ENCODE measurements at regions not wholly inside any gene's neighbourhood (a gene's known extent, or its start where the extent isn't known, plus 50 kb on each side); places are given as distances from the start of the nearest gene placed in this dataset.

DNA sequence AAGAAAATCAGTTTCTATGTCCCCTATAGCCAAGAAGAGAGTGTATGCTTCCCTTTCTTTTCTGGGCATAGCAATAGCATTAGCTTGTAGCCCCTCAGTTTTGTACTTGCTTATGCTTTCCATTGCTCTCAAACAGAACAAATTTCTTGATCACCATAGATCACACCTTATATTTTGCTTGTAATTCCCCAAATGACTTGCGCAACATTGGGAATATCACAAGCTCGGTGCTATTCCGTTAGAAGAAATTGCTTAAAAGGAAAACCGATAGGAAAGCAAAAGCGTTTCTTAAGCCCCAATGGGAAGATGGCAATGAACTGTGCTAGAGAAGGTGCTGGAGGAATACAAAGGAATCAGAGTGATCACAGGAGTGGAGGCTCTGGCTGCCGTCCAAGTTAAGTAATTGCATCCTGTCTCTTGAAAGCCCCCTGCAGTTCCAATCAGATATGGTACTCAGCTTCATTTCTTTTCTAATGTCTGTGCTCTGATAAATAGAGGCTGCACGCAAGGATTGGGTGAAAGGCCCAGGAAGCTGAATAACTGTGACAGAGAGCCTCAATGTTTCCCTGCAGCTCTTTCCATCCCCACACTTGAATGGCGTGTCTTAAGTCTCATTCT, 182.1 kb upstream of the KIRREL3 start:
- Histone ChIP-seq H3K4me3 (no peak overlapping the region), H3K9me3 (no peaks in the 10 kb centered on the region), H3K27me3 (no peaks in the 10 kb centered on the region), H3K27ac (no peak overlapping the region), H3K4me1 (no peaks in the 10 kb centered on the region), H3K36me3 (no peaks in the 10 kb centered on the region)
- TF ChIP-seq, protein P1, sequence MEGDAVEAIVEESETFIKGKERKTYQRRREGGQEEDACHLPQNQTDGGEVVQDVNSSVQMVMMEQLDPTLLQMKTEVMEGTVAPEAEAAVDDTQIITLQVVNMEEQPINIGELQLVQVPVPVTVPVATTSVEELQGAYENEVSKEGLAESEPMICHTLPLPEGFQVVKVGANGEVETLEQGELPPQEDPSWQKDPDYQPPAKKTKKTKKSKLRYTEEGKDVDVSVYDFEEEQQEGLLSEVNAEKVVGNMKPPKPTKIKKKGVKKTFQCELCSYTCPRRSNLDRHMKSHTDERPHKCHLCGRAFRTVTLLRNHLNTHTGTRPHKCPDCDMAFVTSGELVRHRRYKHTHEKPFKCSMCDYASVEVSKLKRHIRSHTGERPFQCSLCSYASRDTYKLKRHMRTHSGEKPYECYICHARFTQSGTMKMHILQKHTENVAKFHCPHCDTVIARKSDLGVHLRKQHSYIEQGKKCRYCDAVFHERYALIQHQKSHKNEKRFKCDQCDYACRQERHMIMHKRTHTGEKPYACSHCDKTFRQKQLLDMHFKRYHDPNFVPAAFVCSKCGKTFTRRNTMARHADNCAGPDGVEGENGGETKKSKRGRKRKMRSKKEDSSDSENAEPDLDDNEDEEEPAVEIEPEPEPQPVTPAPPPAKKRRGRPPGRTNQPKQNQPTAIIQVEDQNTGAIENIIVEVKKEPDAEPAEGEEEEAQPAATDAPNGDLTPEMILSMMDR (IDR thresholded peaks at IDR 0.05), result no peak
- intact Hi-C loops (cut with DNase I), result no loop called here
- DNase-seq (ENCODE audit: low spot score in 2 of 2), result no peak

DNA sequence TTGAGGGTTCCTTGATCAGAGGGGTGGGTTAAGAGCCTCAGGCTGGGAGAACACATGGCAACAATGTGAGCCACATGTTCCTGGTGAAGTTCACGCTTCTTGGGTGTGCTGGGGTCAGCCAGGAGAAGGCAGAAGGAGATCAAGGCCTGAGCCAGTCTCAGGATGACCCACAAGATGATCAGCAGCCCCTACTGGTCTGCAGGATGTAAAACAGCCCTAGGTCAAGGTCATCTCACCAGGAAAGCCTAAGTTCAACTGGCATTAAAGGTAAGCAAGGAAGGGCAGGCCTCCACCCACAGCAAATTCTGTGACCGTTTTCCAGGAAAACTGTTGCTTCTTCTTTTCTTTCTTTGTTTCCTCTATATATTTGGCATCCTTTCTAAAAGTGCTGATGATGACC, 156.7 kb upstream of the KIRREL3 start:
- Histone ChIP-seq H3K4me1 (no peaks in the 10 kb centered on the region), H3K4me3 (no peak overlapping the region), H3K27ac (no peak overlapping the region), H3K9me3 (no peaks in the 10 kb centered on the region), H3K36me3 (no peaks in the 10 kb centered on the region), H3K27me3 (no peaks in the 10 kb centered on the region)
- intact Hi-C loops (cut with DNase I), result no loop called here
- TF ChIP-seq, protein P1 (IDR thresholded peaks at IDR 0.05), result no peak
- no peak for DNase-seq (ENCODE audit: low spot score in 2 of 2)

DNA sequence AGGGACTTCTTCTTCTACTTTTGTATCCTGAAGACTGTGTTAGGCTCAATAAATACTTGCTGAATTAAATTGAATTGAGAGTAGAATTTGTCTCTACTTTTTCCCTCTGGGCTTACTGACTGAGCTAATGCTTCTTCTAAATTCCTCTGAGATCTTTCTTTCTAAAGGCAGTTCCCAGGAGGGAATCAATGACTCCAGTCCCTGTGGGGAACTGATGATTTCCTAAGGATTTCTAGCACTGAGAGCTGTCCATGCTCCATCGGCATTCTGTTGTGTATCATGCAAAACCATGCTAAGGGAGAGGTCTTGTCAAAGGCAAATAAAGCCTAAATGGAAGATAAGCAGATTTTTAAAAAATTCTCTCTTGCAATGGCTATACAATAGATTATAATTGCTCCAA, 148.8 kb upstream of the KIRREL3 start:
- intact Hi-C loops (cut with DNase I), result no loop called here
- Histone ChIP-seq H3K9me3 (no peaks in the 10 kb centered on the region), H3K27ac (no peak overlapping the region), H3K27me3 (no peaks in the 10 kb centered on the region), H3K4me3 (no peak overlapping the region), H3K4me1 (no peaks in the 10 kb centered on the region), H3K36me3 (no peaks in the 10 kb centered on the region)
- TF ChIP-seq, protein P1 (IDR thresholded peaks at IDR 0.05), result no peak
- DNase-seq (ENCODE audit: low spot score in 2 of 2), result no peak

- Histone ChIP-seq H3K4me3 (no peak overlapping the region), H3K27ac (no peak overlapping the region), H3K9me3 (no peaks in the 10 kb centered on the region), H3K27me3 (no peaks in the 10 kb centered on the region), H3K36me3 (no peaks in the 10 kb centered on the region), H3K4me1 (no peaks in the 10 kb centered on the region)
- DNase-seq (ENCODE audit: low spot score in 2 of 2), result no peak
- intact Hi-C loops (cut with DNase I), result no loop called here
- TF ChIP-seq, protein P1 (IDR thresholded peaks at IDR 0.05), result no peak
Observed at GRCh38 chr11:127143251-127143650, 142.7 kb upstream of the KIRREL3 start.

DNA sequence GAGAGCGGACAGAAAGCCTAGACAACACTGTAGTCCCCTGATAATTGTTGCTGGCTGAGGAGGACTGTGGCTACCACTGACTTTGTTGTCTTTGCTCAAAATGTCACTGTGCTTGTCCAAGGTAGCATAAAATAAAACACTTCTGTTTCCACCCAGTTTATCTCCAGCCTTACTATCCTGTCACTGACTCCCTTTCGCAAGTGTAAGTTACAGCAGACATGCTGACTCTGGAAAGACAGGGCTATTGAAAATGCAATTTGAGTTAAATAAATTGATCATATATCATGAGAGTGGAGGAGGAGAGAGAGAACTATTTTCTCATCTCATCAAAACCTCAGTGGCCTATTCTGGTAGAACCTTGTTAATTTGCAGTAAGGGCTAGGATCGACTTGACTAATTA, 138.0 kb upstream of the KIRREL3 start:
- Histone ChIP-seq H3K4me3 (no peak overlapping the region), H3K27ac (no peak overlapping the region), H3K27me3 (no peaks in the 10 kb centered on the region), H3K9me3 (no peaks in the 10 kb centered on the region), H3K4me1 (no peaks in the 10 kb centered on the region), H3K36me3 (no peaks in the 10 kb centered on the region)
- TF ChIP-seq, protein P1 (IDR thresholded peaks at IDR 0.05), result no peak
- intact Hi-C loops (cut with DNase I), result no loop called here
- no peak for DNase-seq (ENCODE audit: low spot score in 2 of 2)

DNA sequence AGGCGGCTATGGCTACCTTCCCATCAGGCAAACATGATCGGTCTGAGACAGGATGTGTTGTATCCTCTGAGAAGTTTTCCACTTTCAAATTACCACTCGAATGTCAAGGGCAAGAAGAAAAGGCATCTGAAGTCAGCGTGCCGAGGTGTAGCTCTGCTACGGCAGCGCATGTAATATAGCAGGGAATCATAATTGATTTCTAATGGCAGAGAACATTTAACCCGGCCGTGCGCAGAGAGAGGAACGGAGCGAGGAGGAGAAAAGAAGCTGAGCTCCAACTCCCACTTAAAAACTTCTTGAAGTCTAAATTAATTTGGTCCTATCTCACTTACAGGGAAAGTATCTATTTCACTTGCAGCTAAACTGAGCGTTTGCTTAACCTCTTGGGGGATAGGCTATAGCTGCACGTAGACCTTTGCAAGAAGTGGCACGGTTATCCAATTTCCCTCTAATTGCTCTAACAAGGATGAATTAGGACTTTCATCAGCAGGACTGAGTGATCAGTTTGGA, 137.3 kb upstream of the KIRREL3 start:
- intact Hi-C loops (cut with DNase I), result no loop called here
- H3K27ac ChIP-seq, result no peak overlapping the region

More for the DNA sequence above, 137.3 kb upstream of the KIRREL3 start:
- Histone ChIP-seq H3K4me3 (no peak overlapping the region), H3K36me3 (no peaks in the 10 kb centered on the region), H3K9me3 (no peaks in the 10 kb centered on the region), H3K4me1 (no peaks in the 10 kb centered on the region), H3K27me3 (no peaks in the 10 kb centered on the region)
- DNase-seq (ENCODE audit: low spot score in 2 of 2), result no peak
- TF ChIP-seq, protein P1 (IDR thresholded peaks at IDR 0.05), result no peak
